OCI-LY7 (cell line): ENCODE measurements at regions not wholly inside any gene's neighbourhood (a gene's known extent, or its start where the extent isn't known, plus 50 kb on each side); places are given as distances from the start of the nearest gene placed in this dataset.

Experiments used
- CTCF ChIP-seq: fragments of 200-600 bp; sonication (generic); conservative IDR thresholded peaks from 2 replicates; pipeline ENCODE4 v1.5.1; 2014; ENCODE audit warnings: mild to moderate bottlenecking, antibody characterized with exemption, low read length, moderate library complexity, mixed read lengths
- EZH2phosphoT487 ChIP-seq: fragments of 200-600 bp; sonication (generic); IDR thresholded peaks from 2 replicates; pipeline ENCODE4 v1.6.1; 2018; ENCODE audit warnings: low read depth, borderline replicate concordance, mild to moderate bottlenecking, mixed run types, antibody characterized with exemption, low read length, moderate library complexity, mixed read lengths

- TF ChIP-seq CTCF (no peak), EZH2phosphoT487 (no peak)
Measured at GRCh38 chr20:7378864-7379605, 561.2 kb downstream of the HAO1 start.
